ENCODE measurements at regions not wholly inside any gene's neighbourhood (a gene's known extent, or its start where the extent isn't known, plus 50 kb on each side); places are given as distances from the start of the nearest gene placed in this dataset.

DNA sequence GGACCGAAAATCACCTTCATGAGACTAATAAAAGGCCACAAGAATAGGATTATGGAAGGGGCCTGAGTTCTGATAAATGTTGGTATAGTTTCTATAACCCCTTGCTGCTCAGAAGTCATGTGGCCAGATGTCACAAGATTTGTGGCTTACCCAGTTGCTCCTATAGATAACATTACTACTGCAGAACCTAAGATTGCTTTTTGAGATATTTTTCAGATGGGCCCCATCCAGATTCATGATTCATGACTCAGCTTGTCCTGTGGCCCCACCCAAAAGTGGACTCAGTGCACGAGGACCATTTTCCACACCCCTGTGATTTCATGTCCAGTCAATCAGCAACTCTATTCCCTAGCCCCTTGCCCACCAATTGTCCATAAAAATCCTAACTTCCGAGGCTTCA is 209.0 kb downstream of the ACTR3B start:
- TF ChIP-seq, protein P1, sequence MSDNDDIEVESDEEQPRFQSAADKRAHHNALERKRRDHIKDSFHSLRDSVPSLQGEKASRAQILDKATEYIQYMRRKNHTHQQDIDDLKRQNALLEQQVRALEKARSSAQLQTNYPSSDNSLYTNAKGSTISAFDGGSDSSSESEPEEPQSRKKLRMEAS (IDR thresholded peaks at IDR 0.05), result no peak
- TF ChIP-seq CTCF (IDR thresholded peaks at IDR 0.05; ENCODE audit: low read depth, low read length, missing input control) (no peak), JUND (IDR thresholded peaks at IDR 0.05) (no peak), RAD21 (IDR thresholded peaks at IDR 0.05) (no peak), YY1 (IDR thresholded peaks at IDR 0.05) (no peak), SP1 (IDR thresholded peaks at IDR 0.05) (no peak), REST (IDR thresholded peaks at IDR 0.05) (no peak), FOXA1 (IDR thresholded peaks at IDR 0.05) (no peak), ATF3 (IDR thresholded peaks at IDR 0.05) (no peak), RXRA (IDR thresholded peaks at IDR 0.05) (no peak)

Measured in liver (tissue), 3 donors.